ENCODE measurements at regions not wholly inside any gene's neighbourhood (a gene's known extent, or its start where the extent isn't known, plus 50 kb on each side); places are given as distances from the start of the nearest gene placed in this dataset.

- Mint-ChIP-seq H3K4me3 (ENCODE audit: unreplicated experiment) (no peak overlapping the region), H3K9me3 (ENCODE audit: unreplicated experiment) (peaks cover 3% of the 10 kb centered on the region), H3K36me3 (ENCODE audit: unreplicated experiment) (no peaks in the 10 kb centered on the region), H3K27ac (ENCODE audit: unreplicated experiment) (no peak overlapping the region), H3K27me3 (ENCODE audit: unreplicated experiment) (no peaks in the 10 kb centered on the region), H3K4me1 (ENCODE audit: unreplicated experiment) (no peaks in the 10 kb centered on the region)
- no peak for DNase-seq (ENCODE audit: extremely low spot score, unreplicated experiment)
- TF ChIP-seq, protein P1, sequence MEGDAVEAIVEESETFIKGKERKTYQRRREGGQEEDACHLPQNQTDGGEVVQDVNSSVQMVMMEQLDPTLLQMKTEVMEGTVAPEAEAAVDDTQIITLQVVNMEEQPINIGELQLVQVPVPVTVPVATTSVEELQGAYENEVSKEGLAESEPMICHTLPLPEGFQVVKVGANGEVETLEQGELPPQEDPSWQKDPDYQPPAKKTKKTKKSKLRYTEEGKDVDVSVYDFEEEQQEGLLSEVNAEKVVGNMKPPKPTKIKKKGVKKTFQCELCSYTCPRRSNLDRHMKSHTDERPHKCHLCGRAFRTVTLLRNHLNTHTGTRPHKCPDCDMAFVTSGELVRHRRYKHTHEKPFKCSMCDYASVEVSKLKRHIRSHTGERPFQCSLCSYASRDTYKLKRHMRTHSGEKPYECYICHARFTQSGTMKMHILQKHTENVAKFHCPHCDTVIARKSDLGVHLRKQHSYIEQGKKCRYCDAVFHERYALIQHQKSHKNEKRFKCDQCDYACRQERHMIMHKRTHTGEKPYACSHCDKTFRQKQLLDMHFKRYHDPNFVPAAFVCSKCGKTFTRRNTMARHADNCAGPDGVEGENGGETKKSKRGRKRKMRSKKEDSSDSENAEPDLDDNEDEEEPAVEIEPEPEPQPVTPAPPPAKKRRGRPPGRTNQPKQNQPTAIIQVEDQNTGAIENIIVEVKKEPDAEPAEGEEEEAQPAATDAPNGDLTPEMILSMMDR (IDR thresholded peaks at IDR 0.05) = no peak
Measured at GRCh38 chr4:45946699-45947098, 177.2 kb downstream of the GABRG1 start.

- DNase-seq (ENCODE audit: extremely low spot score, unreplicated experiment) = no peak
- H3K36me3 Mint-ChIP-seq (ENCODE audit: unreplicated experiment) = no peaks in the 10 kb centered on the region
Measured at GRCh38 chr4:45944000-45944399, 179.9 kb downstream of the GABRG1 start.

DNA sequence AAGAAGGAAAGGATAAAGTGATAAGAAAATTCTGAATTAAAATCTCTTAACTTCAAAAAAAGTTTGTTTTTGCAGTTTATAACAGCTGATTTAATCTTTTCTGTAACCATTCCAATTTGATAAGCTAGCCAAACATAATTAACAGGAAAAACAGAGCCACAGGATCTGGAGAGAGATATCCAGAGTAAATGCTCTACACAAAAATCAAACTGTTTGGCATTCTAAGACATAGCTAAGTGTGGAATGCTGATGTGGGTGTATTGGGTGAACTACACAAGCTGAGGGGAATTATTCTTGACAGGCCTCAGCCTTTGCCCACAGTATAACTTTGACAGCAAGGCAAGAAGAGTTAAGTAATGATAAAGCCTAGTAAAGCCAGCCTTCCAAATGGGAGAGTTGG lies 184.8 kb downstream of the GABRG1 start:
- H3K4me1 Mint-ChIP-seq (ENCODE audit: unreplicated experiment) = no peaks in the 10 kb centered on the region
- H3K4me3 Mint-ChIP-seq (ENCODE audit: unreplicated experiment) = no peak overlapping the region
- H3K27ac Mint-ChIP-seq (ENCODE audit: unreplicated experiment) = no peak overlapping the region
- H3K36me3 Mint-ChIP-seq (ENCODE audit: unreplicated experiment) = no peaks in the 10 kb centered on the region
- no peaks in the 10 kb centered on the region for H3K27me3 Mint-ChIP-seq (ENCODE audit: unreplicated experiment)
- no peaks in the 10 kb centered on the region for H3K9me3 Mint-ChIP-seq (ENCODE audit: unreplicated experiment)
- DNase-seq (ENCODE audit: extremely low spot score, unreplicated experiment) = no peak
- TF ChIP-seq, protein P1 (IDR thresholded peaks at IDR 0.05) = no peak

More at GRCh38 chr4:45944000-45944399, 179.9 kb downstream of the GABRG1 start:
- no peaks in the 10 kb centered on the region for H3K27me3 Mint-ChIP-seq (ENCODE audit: unreplicated experiment)
- H3K9me3 Mint-ChIP-seq (ENCODE audit: unreplicated experiment) = peaks cover 3% of the 10 kb centered on the region
- TF ChIP-seq, protein P1 (IDR thresholded peaks at IDR 0.05) = no peak
- H3K4me3 Mint-ChIP-seq (ENCODE audit: unreplicated experiment) = no peak overlapping the region
- no peak overlapping the region for H3K27ac Mint-ChIP-seq (ENCODE audit: unreplicated experiment)
- no peaks in the 10 kb centered on the region for H3K4me1 Mint-ChIP-seq (ENCODE audit: unreplicated experiment)

DNA sequence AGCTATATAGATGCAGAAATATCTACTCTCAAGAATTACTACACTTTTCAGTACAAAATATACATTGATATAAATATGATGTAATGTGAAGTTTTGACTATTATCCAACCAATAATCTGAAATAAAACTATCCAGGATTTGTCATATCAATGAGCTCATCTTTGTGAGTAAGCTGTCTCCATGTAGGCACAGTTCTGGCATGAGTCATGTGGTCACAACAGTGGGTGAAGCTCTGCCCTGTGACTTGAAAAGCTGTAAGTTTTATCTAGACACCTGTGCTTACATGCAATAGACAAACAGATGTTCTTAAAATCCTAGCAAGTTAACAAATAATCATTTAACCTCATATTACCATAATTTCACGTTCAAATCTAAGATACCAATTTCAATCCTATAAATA lies 192.7 kb downstream of the GABRG1 start:
- no peaks in the 10 kb centered on the region for H3K27me3 Mint-ChIP-seq (ENCODE audit: unreplicated experiment)
- H3K4me1 Mint-ChIP-seq (ENCODE audit: unreplicated experiment) = no peaks in the 10 kb centered on the region
- no peaks in the 10 kb centered on the region for H3K9me3 Mint-ChIP-seq (ENCODE audit: unreplicated experiment)
- DNase-seq (ENCODE audit: extremely low spot score, unreplicated experiment) = no peak
- no peaks in the 10 kb centered on the region for H3K36me3 Mint-ChIP-seq (ENCODE audit: unreplicated experiment)
- no peak overlapping the region for H3K27ac Mint-ChIP-seq (ENCODE audit: unreplicated experiment)
- TF ChIP-seq, protein P1 (IDR thresholded peaks at IDR 0.05) = no peak
- no peak overlapping the region for H3K4me3 Mint-ChIP-seq (ENCODE audit: unreplicated experiment)

- no peak overlapping the region for H3K4me3 Mint-ChIP-seq (ENCODE audit: unreplicated experiment)
- H3K9me3 Mint-ChIP-seq (ENCODE audit: unreplicated experiment) = no peaks in the 10 kb centered on the region
- no peaks in the 10 kb centered on the region for H3K36me3 Mint-ChIP-seq (ENCODE audit: unreplicated experiment)
- TF ChIP-seq, protein P1 (IDR thresholded peaks at IDR 0.05) = no peak
- DNase-seq (ENCODE audit: extremely low spot score, unreplicated experiment) = no peak
- H3K27ac Mint-ChIP-seq (ENCODE audit: unreplicated experiment) = no peak overlapping the region
- H3K27me3 Mint-ChIP-seq (ENCODE audit: unreplicated experiment) = no peaks in the 10 kb centered on the region
- H3K4me1 Mint-ChIP-seq (ENCODE audit: unreplicated experiment) = no peaks in the 10 kb centered on the region
Measured at GRCh38 chr4:45927641-45928040, 196.2 kb downstream of the GABRG1 start.

Measured in osteocyte (in vitro differentiated cells).